Uterus (tissue), 2 donors: ENCODE measurements at regions not wholly inside any gene's neighbourhood (a gene's known extent, or its start where the extent isn't known, plus 50 kb on each side); places are given as distances from the start of the nearest gene placed in this dataset.

Experiments used
- POLR2A ChIP-seq, 2 donors: fragments of 450-650 bp; IDR thresholded peaks; one replicate each; pipeline ENCODE4 v1.6.1; 2016; ENCODE audit warnings: antibody characterized with exemption in 2 of 2, mild to moderate bottlenecking in 1 of 2, moderate library complexity in 1 of 2
- TF ChIP-seq, protein P1 (sequence below), 4 experiments: fragments of 200-600 bp in 2 of 4; fragments of 450-650 bp in 2 of 4; sonication (generic) in 2 of 4; IDR thresholded peaks; one replicate each; pipeline ENCODE4 v1.5.1; 2016 to 2019; ENCODE audit warnings: antibody characterized with exemption in 4 of 4, mild to moderate bottlenecking in 2 of 4, moderate library complexity in 1 of 4

DNA sequence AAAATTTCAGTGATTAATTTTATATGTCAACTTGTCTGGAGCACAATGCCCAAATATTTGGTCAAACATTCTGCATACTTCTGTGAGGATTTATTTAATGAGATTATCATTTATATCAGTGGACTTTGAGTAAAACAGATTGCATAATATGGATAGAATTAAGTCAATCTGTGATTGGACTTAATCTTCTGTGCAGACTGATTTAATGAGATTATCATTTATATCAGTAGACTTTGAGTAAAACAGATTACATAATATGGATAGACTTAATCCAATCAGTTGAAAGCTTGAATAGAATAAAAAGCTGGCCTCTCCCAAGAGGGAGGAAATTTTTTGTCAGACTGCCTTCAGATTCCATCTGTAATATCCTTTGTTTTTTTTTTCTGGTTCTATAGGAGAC is 1413.2 kb downstream of the LRFN5 start:
- TF ChIP-seq, protein P1, sequence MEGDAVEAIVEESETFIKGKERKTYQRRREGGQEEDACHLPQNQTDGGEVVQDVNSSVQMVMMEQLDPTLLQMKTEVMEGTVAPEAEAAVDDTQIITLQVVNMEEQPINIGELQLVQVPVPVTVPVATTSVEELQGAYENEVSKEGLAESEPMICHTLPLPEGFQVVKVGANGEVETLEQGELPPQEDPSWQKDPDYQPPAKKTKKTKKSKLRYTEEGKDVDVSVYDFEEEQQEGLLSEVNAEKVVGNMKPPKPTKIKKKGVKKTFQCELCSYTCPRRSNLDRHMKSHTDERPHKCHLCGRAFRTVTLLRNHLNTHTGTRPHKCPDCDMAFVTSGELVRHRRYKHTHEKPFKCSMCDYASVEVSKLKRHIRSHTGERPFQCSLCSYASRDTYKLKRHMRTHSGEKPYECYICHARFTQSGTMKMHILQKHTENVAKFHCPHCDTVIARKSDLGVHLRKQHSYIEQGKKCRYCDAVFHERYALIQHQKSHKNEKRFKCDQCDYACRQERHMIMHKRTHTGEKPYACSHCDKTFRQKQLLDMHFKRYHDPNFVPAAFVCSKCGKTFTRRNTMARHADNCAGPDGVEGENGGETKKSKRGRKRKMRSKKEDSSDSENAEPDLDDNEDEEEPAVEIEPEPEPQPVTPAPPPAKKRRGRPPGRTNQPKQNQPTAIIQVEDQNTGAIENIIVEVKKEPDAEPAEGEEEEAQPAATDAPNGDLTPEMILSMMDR (IDR thresholded peaks at IDR 0.05): no peak
- no peak for TF ChIP-seq POLR2A (IDR thresholded peaks at IDR 0.05)
